GM12872 (cell line): ENCODE measurements at regions not wholly inside any gene's neighbourhood (a gene's known extent, or its start where the extent isn't known, plus 50 kb on each side); places are given as distances from the start of the nearest gene placed in this dataset.

Experiments used
- TF ChIP-seq, protein P1 (sequence below): IDR thresholded peaks from 3 replicates; pipeline ENCODE4 v1.5.1; 2011; ENCODE audit warnings: low read depth, mild to moderate bottlenecking, low read length, moderate library complexity; ENCODE audit not compliant: insufficient read depth

DNA sequence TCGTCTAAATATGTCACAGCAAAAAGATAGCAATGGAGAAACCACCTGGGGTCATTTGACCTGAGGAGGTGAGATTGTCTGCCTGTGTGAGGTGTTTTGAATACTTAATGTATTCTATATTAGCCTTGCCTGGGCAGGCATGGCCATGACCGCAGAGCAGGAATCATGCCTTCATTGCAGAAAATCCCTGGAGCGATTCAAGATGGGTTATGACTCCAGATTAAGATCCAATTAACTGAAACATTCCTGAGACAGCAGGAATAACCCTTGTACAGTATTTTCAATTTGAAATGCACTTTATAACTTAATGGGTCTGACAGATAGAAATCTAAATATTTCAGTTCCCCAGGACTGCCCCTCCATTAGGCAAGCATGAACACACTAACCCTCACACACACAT lies 227.3 kb upstream of the RAB6C start:
- TF ChIP-seq, protein P1, sequence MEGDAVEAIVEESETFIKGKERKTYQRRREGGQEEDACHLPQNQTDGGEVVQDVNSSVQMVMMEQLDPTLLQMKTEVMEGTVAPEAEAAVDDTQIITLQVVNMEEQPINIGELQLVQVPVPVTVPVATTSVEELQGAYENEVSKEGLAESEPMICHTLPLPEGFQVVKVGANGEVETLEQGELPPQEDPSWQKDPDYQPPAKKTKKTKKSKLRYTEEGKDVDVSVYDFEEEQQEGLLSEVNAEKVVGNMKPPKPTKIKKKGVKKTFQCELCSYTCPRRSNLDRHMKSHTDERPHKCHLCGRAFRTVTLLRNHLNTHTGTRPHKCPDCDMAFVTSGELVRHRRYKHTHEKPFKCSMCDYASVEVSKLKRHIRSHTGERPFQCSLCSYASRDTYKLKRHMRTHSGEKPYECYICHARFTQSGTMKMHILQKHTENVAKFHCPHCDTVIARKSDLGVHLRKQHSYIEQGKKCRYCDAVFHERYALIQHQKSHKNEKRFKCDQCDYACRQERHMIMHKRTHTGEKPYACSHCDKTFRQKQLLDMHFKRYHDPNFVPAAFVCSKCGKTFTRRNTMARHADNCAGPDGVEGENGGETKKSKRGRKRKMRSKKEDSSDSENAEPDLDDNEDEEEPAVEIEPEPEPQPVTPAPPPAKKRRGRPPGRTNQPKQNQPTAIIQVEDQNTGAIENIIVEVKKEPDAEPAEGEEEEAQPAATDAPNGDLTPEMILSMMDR, result no peak

DNA sequence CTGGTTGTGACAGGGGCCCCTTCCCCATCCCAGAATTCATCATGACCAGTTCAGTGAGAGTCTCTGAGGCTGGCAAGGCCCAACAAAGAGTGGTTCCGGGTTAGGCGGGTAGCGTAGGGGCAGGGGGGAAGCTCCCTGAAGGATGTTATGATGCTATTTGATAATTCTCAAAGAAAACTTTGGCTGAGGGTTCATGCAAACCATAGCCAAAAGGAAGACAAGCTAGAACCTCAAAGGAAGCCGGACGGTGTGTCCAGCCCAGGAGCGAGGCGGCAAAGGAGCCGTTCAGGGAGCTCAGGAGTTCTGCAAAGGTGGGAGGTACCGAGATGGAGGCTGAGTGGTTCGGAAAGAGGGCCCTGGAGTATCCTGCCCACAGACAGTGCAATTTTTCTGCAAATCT lies 226.8 kb upstream of the RAB6C start:
- TF ChIP-seq, protein P1, result no peak

DNA sequence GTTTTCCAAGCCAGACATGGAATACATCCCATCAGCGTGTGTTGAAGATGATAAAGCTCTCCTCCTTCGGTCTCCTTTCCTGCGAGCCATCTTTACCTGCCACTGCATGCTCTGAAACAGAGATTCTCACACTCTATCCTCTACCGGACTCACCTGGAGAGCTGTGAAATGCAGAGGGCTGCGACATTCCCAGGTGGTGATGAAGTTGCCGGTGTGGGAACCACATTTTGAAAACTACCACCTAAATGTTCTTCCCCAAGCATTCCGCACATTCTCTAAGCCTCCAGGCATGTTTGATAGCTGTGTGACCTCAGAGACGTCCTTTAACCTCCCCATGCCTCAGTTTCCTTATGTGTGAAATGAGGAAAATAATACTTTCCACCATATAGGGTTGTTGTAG lies 226.2 kb upstream of the RAB6C start:
- TF ChIP-seq, protein P1, result no peak

DNA sequence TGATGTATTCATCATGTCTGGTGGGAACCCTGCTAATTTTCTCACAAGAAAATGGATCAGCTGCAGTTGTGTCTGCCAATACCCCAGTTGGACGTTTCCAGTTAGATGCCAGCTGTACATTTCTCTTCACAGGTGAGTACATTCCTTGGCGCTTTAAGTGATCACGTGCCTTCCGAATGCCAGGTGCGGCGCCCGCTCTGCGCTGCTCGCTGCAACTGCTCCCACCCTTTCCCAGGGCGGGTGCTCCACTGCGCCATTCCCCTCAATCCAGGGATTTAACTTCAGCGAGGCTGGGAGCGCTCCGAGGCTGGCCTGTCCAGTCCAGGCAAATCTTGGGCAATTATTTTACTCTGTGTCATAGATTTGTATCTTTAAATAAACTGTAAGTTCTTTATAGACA lies 225.0 kb upstream of the RAB6C start:
- TF ChIP-seq, protein P1, result no peak

DNA sequence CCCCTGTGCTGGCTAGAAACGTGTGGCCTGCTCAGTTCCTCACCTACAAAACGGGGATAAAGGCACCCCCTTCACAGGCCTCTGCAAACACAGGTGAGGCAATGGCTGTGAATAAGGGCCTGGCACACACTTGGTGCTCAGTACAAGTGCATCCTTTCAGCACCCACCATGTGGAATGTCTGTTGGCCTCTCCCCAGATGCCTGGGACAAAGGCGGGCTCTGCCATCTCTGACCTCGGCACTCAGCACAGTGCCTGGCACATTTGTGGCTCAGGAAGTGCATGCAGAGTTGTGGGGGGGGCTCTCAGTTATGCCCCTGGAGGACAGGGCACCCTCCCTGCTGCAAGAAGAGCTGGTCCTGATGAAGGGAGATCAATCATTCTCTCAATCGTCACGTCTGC lies 224.6 kb upstream of the RAB6C start:
- TF ChIP-seq, protein P1, result no peak

DNA sequence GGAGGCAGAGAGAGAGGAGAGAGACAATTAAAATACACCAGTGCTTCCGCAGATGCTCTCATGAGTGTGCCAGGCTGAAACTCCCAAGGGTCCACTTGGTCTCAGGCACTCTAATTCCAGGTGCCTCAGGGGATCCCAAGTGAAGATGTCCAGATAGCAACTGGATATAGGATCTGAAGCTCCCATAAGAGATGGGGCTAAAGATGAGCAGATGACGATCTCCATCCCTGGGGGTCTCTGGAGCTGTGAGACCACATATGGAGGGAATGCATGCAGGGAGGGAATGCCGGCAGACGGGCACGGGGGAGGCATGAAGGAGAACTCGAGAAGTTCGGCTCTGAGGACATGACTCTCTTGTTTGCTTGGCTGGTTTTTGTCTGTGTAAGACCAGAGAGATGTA lies 223.7 kb upstream of the RAB6C start:
- TF ChIP-seq, protein P1, result no peak

DNA sequence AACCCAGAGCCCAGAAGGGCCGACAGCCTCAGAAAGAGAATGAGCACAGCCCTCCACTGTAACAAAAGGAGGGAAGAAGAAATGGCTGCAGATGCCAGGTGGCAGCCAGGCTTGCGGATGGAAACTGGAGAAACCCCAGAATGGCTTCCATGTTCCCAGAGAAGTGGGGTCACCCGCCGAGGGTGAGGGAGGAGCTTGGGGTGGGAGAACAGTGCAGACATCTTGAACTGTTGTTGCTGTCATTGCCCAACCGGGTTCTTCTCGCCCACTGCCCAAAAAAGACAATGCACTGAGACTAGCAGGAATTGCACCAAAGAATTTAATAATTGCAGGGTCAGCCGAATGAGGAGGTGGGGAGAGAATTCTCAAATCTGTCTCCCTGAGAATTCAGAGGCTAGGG lies 223.2 kb upstream of the RAB6C start:
- TF ChIP-seq, protein P1, result no peak
